Astrocyte (in vitro differentiated cells and primary cell): ENCODE measurements at regions not wholly inside any gene's neighbourhood (a gene's known extent, or its start where the extent isn't known, plus 50 kb on each side); places are given as distances from the start of the nearest gene placed in this dataset.

ENCODE experiments used
- CTCF ChIP-seq: IDR thresholded peaks from 2 replicates; pipeline ENCODE4 v1.5.1; 2011; ENCODE audit warnings: low read depth, mild to moderate bottlenecking, inconsistent platforms, low read length, moderate library complexity; ENCODE audit not compliant: insufficient read depth
- EZH2 ChIP-seq: IDR thresholded peaks from 2 replicates; pipeline ENCODE4 v1.6.1; 2012; ENCODE audit warnings: mild to moderate bottlenecking, low read length, inconsistent platforms; ENCODE audit not compliant: insufficient read depth

- TF ChIP-seq EZH2: no peak
- no peak for TF ChIP-seq CTCF
Measured at GRCh38 chr20:4358552-4358951, 109.5 kb upstream of the ADRA1D start.
